ENCODE measurements at regions not wholly inside any gene's neighbourhood (a gene's known extent, or its start where the extent isn't known, plus 50 kb on each side); places are given as distances from the start of the nearest gene placed in this dataset.

DNA sequence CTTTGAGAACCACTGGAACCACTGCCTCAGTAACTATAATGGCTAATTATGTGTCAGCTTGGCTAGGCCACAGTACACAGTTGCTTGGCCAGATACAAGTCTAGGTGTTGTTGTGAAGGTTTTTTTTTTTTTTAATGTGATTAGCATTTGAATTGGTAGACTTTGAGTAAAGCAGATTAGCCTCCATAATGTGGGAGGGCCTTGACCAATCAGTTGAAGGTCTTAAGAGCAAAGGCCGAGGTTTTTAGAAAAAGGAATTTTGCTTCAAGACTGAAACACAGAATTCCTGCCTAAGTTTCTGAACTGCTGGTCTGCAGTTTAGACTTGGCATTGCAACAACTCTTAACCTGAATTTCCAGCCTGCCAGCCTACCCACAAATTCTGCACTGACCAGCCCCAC lies 451.6 kb upstream of the AZI2 start:
- DNase-seq (ENCODE audit: low read depth, low spot score) = no peak

DNA sequence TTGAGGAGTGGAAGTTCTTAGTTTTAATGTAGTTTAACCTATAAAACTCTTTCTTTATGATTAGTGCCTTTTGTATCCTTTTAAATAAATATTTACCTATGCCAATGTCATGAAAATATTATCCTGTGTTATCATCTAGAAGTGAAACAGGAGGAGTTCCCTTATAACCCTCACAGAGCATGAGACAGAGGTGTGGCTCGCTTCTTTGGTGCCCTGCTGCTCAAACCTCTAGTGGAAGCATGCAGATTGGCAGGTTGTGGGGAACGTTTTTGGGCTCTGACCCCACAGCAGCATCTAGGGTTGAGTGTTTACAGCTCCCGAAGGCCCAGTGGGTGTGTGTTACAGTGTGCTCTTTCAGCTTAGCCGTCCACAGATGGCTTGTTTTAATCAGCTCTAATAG lies 459.4 kb upstream of the AZI2 start:
- no peak for DNase-seq (ENCODE audit: low read depth, low spot score)

DNA sequence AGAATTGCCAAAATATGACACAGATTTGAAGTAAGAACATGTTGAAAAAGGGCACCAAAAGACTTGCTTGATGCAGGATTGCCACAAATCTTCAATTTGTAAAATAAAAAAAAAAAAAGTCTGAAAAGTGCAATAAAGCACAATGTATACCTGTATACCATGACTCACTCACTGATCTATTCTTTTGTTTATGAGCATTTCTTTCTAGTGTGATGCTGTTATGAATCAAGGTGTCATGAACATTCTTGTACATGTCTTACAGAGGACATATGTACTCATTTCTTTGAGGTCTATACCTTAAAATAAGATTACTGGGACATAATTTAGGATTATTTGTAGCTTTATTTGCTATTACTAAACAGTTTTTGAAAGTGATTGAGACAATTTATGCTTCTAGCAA lies 464.9 kb upstream of the RBMS3 start:
- no peak for DNase-seq (ENCODE audit: low read depth, low spot score)

DNA sequence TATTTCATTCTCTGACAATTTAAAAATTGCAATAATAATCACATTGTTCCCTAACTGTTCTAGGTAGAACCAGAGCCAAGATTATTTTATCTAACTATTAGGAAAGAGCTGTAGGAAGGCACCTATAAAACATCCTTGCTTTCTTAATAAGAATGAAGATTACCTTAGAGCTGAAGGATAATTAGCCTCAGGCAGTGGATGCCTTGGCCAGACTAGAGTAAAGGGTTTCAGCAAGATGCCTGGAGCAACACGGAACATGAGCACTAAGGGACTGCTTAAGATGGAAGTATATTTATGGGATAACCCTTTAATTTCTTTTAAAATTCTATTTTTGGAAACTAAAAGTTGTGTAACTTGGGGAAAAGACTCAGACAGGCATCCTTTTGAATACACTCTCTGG lies 456.6 kb upstream of the RBMS3 start:
- no peak for DNase-seq (ENCODE audit: low read depth, low spot score)

DNA sequence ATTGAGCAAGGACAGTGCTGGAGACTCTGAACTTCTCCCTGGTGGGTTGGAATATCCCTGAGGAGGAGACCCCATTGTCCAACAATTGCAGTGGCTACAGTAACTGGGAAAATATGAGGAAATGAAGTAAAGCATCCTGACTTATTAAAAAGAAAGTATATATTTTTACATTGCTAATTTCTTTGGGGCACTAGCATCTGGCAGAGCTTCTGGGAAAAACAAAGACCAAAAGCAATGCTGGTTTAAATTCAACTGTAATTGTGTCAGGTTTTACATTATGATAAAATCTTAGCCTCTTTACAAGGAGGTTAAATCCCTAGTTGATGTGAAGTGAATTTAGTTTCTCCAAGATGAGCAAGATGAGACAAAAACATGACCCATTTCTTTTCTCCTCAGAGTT lies 454.0 kb upstream of the RBMS3 start:
- DNase-seq (ENCODE audit: low read depth, low spot score) = no peak

DNA sequence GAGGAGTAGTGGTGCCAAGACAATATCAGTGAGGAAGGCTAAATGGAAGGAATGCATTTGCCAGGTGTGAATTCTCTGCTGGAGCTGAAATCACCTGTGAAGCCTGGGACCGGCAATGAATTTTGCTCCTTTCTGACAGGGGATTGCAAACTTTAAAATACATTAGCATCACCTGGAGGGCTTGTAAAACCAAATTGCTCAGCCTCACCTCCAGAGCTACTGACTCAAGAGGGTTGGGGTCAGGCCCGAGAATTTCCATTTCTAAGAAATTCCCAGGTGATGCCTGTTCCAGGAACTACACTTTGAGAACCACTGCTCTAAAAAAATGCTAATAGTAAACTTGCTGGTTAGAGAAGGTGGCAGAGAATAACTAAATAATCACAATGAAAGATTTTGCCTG lies 445.6 kb upstream of the RBMS3 start:
- no peak for DNase-seq (ENCODE audit: low read depth, low spot score)

DNA sequence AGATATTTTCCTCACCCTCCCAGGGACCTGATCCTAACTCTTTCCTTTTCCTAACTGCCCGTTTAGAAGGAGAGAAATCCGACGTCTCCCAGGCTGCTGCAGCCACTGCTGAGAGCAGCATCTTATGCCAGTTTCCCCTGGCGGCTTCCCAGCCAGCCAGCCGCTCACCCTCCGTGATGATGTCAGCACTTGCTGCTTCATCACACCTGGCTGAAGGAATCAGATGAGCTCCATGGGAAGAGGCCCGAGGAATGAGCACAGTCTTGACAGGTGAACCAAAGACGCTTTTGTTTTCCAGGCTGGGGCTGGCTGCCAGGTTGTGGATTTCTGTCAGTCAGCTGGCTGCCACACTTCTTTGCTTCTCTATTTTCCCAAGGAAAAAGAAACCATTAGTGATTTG lies 445.1 kb upstream of the RBMS3 start:
- no peak for DNase-seq (ENCODE audit: low read depth, low spot score)

DNA sequence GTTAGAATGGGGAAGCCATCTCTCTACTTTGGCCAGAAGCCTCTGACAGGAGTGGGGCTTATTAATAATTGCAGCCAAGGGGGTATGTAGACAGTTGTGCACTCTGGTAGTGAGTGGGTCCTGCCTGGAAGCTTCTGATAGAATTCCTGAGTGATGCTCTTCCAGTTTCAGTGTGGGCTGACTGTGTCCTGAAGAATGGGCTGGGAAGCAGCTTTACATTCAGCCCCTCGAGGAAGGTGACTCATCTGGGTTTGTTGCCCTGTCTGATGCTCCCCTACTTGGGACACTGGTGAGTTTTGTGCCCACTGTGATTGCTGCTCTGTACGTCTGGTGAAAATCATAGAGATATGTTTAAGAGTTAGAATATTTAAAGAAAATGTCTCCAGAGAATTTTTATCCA lies 444.7 kb upstream of the RBMS3 start:
- no peak for DNase-seq (ENCODE audit: low read depth, low spot score)

DNA sequence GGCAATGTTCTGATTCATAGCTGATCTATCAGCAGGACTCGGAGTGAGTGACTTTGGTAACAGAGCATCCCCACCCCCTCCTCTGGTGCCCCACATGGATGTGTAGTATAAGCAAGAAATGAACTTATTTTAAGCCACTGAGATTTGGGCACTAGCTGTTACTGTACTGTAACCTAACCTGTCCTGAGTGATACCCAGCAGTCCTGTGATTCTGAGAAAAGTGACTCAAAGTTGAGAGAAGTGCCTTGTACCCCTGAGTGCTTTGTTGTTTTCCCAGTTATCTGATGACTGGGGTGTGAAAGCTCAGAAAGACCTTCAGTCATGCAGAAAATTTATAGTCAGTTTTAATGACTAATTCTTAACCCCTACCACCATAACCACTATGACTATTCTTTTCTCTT lies 439.9 kb upstream of the RBMS3 start:
- DNase-seq (ENCODE audit: low read depth, low spot score) = no peak

DNA sequence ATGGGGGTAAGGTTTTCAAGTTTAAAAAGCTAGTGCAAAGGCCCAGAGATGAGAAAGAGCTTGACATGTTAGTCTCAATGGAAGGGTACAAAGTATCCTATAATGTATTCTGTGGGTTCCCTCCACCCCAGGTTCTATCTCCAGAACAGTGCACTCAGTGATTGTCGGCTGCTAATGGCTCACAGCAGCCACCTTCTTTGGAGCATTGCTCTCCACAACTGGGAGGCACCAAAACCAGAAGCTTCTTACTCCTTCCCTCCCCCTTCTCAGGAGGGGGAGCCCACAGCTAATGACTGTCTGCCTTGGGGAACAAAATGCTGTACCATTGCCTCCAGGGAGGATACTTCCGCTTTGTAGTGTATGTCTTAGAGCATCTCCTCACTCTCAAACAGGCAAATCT lies 439.4 kb upstream of the RBMS3 start:
- DNase-seq (ENCODE audit: low read depth, low spot score) = no peak

DNA sequence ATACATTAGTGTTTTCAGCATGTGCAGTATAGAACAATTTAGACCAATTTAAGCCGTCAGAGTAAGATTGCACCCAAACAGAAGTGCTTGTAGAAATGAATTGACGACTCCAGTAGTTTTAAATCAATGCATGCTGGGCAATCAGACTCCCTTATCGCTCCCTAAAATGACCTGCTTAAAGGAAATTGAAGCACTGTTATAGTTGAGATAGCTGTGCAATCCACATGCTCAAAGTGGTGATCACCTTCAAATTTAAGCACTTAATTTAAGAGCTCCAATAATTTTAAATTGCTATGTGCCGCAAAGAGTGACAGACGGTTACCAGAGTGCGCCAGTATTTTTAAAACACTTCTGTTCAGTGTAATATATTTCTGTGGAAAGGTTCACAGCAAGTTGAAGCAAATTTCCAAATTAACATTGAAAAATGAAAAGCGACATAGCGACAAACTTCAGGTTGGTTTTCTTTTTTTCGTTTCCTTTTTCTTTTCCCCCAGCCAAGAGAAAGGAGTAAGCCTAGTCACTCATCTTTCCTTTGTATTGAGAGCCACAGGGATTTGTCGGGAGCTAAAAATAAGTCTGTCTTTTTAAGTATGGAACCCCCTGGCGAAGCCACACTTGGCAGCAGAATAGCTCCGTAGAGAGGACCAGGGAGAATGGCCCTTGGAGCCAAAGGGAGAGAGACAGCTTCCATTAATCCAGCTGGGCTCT lies 436.4 kb upstream of the RBMS3 start:
- DNase-seq (ENCODE audit: low read depth, low spot score) = no peak

DNA sequence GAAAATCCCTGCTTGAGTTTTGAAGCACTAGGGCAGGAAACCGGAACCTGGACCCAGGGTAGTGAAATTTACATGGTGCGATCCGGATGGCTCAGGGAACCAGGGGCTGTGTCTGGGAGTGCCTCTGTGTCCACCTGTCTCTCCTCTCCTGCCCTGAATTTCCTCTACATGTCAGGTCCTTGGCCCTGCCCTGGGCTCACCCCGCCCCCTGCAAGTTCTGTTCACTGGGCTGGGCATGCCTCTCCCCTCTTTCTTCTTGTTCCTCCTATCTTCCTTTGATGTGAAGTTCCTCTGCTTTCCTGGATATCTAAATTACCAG lies 435.9 kb upstream of the RBMS3 start:
- DNase-seq (ENCODE audit: low read depth, low spot score) = no peak

DNA sequence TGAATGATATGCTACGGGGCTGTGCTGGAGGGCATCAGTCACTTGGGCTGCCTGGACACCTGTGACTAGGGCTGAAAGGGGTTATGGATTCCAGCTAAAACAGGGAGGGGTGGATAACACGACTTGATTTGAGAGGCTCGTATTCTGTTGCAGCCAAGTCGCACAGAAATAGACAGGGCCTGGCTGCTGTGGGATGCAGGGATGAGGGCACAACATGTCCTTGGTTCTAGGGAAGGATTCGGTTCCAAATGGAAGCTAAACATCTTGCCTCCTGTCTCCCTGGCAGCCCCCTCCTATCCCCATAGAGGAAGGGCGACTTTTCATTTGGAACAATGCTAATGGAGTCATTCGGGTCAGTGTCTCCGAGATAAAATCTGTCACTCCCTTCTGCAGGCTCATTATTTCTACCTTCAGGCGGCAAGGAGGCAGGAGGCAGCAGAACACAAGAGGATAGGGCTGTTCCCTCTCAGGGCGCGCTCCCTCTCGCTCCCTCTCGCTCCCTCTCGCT lies 433.8 kb upstream of the RBMS3 start:
- DNase-seq (ENCODE audit: low read depth, low spot score) = no peak

DNA sequence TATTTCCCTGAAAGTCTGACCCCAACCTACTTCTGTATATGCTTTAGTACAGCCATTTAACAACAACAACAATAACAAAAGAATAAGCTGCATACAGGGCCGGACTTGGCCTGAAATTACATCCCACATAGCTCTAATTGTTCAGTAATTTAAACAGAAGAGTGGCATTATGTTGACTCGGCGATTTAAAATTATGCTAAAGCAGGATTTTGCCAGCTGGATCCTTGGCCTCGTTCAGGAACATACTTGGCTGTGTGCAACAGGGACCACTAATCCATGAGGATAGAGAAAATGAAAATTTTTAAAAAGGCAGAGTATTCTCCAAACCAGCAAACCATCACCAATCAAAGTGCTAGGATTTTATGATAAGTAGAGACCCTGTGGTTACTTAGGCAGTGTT lies 433.1 kb upstream of the RBMS3 start:
- DNase-seq (ENCODE audit: low read depth, low spot score) = no peak

DNA sequence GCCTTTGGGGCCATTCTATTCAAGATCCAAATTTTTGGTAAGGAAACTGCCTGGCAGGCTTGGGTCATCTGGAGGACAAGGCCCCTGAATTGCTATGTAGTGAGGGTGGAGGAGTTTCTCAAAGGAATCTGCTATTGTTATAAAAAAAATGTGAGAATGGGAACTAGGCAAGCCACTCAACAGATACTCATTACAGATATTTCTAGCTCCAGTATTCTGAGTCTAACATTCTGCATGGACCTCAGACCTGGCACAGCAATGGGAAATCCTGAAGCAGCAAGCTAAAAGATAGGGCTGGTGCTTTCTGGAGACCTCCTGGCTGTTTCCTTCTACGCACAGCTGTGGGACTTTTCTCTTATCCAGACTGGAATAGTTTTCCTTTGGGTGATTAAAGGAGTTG lies 430.7 kb upstream of the RBMS3 start:
- no peak for DNase-seq (ENCODE audit: low read depth, low spot score)

DNA sequence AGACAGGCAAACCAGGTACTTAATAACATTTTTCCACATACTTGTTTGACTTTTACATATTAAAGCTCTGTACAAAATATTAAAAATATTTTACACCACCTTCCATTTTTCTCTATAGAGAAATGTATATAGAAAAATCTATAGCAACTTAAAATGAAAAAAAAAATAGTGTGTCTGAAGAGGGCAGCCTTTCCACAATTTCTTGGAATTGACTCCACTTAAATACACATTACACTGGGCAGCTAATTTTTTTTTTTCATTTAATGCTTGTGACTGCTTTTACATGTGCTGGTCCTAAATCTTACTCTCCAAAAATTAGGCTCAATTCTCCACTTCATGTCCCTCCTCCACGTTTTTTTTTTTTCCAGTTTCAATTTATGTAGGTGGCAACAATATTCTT lies 427.0 kb upstream of the RBMS3 start:
- DNase-seq (ENCODE audit: low read depth, low spot score) = no peak

DNA sequence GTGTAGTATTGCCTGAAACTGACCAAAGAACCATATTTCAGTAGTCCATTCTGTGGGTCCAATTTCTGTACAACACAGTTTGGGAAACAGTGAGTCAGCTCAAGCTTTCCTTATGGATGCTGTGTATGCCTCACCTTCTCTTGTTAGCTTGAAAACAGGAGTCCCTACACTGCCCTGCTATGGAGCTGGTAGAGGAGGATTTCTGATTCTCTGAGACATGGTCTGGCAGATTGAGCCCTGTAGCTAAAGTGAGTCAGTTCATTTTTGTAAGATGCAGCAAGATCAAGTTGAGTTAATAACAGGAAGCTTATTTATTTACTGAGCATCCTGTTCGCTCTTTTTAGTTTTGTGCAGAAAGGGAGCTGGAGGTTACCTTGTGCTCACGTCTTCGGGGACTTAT lies 424.1 kb upstream of the RBMS3 start:
- no peak for DNase-seq (ENCODE audit: low read depth, low spot score)

DNA sequence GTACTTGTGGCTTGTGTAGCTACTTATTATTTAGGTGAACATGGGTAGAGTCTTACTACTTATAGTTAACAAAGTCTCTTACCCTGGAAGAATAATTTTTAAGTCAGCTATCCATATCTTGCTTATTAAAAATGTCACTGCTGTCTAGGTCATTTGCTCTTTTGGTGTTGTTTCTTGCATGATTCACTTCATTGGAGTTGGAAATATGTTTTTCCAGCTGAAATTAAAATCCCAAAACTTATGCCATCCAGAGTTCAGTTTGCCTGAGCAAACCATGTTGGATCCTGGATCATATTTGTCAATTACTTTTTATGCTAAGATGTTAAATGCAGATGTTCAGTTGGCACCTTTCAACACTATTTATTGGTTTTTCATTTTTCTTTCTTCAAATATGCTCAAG lies 421.0 kb upstream of the RBMS3 start:
- DNase-seq (ENCODE audit: low read depth, low spot score) = no peak

DNA sequence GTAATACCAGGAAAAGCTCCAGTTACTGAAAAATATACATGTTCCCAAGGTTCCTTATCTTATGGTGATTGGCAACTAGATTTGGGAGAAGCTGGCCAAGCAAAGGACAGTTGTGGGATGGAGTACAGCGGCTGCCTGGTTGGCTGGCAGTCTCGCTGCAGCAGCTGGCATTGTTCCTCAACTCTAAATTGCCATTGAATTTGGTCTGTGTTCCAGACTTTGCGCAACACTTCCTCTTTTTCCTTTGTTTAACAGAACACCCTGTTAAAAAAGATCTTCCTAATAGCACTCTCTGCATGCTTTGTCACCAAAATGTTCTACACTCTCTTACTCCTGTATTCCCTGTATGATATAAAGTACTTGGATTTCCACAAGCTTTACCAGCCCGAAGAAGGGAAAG lies 420.6 kb upstream of the RBMS3 start:
- no peak for DNase-seq (ENCODE audit: low read depth, low spot score)

DNA sequence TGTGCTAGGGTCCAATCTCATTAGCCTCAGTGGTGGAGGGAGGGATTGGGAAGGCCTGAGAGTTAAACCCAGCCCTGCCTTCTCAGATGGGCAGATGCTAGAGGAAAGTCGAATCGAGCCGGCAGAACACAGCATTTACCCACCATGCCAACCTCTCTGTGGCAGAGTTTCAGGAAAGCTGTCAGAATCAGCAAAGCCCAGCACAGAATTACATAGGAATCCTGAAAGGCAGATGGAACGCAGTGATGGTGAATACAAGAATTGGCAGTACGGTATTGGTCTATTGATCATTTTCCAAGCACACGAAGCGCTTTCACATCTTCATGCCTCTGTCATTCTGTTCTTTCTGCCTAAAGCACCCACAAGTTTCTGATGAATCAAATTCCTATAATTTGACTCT lies 417.7 kb upstream of the RBMS3 start:
- DNase-seq (ENCODE audit: low read depth, low spot score) = no peak

DNA sequence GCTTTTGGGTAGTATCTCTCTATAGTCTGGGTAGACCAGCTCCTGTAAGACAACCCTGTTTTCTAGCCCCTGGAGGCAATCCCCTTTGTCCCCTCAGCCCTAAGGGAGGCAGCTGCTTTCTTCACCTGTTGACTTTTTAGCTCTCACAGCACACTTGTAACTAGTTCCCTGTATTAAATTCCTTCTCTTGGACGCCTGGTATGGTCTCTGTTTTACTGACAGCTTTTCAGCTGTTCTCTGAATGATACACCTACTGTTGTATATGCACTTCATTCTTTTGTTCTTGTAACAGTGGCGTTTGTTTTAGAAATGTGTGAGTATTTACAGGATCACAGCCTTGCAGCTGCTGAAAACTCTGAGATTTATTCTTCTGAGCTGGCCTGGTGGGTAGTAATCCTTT lies 413.0 kb upstream of the RBMS3 start:
- DNase-seq (ENCODE audit: low read depth, low spot score) = no peak

DNA sequence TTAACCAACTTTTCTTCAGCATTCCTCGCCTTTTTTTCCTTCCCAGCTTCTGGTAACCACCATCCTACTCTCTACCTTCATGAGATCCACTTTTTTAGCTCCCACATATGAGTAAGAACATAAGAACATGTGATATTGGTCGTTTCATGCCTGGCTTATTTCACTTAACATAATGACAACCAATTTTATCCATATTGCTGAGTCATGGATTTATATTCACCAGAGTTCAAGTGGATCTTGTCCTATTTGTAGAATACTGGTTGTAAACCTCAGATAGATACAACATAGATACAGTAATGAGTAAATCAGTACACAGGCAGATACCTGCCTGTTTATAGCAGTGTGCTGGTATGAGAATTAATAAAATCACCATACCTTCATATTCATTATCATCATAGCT lies 412.0 kb upstream of the RBMS3 start:
- no peak for DNase-seq (ENCODE audit: low read depth, low spot score)

DNA sequence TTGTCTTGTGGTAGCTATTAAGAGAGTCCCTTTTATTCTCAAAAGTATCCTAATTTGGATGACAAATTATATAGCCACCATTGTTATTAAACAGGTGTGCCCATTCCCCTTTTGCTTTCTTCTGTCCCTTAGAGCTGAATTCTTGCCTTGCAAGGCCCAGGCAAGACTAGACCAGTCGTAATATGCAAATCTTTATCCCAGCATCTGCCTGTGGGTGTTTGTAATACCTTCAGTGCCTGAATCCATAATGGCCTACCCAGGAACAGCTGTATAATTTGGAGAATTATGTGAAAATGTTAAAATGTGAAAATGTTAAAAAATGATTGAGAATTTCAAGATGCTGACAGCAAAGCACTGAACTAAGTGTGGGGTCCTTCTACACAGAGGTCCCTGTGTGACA lies 403.0 kb upstream of the RBMS3 start:
- DNase-seq (ENCODE audit: low read depth, low spot score) = no peak

DNA sequence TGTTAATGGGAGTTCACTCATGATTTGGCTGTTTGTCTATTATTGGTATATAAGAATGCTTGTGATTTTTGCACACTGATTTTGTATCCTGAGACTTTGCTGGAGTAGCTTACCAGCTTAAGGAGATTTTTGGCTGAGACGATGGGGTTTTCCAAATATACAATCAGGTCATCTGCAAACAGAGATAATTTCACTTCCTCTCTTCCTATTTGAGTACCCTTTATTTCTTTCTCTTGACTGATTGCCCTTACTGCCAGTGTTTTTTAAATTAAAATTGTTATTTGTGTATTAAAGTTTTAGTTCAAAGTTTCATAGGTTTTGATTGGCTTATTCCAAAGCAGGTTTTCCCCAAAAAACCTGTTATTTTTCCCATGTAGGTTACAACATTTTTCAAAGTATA lies 390.5 kb upstream of the RBMS3 start:
- no peak for DNase-seq (ENCODE audit: low read depth, low spot score)
